ENCODE measurements at regions not wholly inside any gene's neighbourhood (a gene's known extent, or its start where the extent isn't known, plus 50 kb on each side); places are given as distances from the start of the nearest gene placed in this dataset.

GRCh38 chr15:47291767-47292166 is 425.5 kb upstream of the SEMA6D start:
- TF ChIP-seq CREM (IDR thresholded peaks at IDR 0.05) (no peak), CREM (CRISPR knock-in tag; IDR thresholded peaks at IDR 0.05) (no peak), ZNF44 (CRISPR knock-in tag; IDR thresholded peaks at IDR 0.05) (no peak), CTCF (CRISPR knock-in tag; IDR thresholded peaks at IDR 0.05) (no peak), ZNF274 (CRISPR knock-in tag; IDR thresholded peaks at IDR 0.05) (no peak), EZH2 (conservative IDR thresholded peaks at IDR 0.05; ENCODE audit: low read depth, low read length) (no peak), PHF5A (CRISPR knock-in tag; IDR thresholded peaks at IDR 0.05; ENCODE audit: low read depth, unreplicated experiment) (no peak), SATB2 (CRISPR knock-in tag; IDR thresholded peaks at IDR 0.05) (no peak), ZBTB1 (CRISPR knock-in tag; IDR thresholded peaks at IDR 0.05; ENCODE audit: borderline replicate concordance) (no peak), POLR2A (IDR thresholded peaks at IDR 0.05; ENCODE audit: insufficient read depth in 1 of 2, low read depth in 2 of 2, low read length in 2 of 2) (no peak), FOXA1 (IDR thresholded peaks at IDR 0.05) (no peak), FOXA1 (CRISPR knock-in tag; IDR thresholded peaks at IDR 0.05) (no peak), ZNF138 (CRISPR knock-in tag; IDR thresholded peaks at IDR 0.05; ENCODE audit: low read depth) (no peak), NR2F2 (IDR thresholded peaks at IDR 0.05; ENCODE audit: borderline replicate concordance, low read depth) (no peak), FOXJ3 (CRISPR knock-in tag; IDR thresholded peaks at IDR 0.05; ENCODE audit: borderline replicate concordance) (no peak)
